ENCODE measurements at regions not wholly inside any gene's neighbourhood (a gene's known extent, or its start where the extent isn't known, plus 50 kb on each side); places are given as distances from the start of the nearest gene placed in this dataset.

DNA sequence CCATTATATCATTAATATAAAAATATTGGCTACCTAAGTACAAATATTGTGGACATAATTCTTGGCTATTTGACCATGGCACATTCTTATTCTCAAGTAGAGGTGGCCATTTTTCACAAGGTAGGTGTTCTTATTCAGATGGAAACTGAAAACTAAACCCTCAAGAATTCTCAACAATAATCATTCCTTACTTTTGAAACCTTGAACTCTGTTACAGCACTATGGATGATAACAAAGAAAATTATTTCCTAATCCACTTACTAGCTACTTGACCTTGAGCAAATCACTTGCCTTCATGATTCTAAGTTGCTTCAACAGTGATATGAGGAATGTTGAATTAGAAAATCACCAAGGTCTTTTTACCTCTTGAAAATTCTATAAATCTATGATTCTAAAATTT, 482.2 kb downstream of the PTPRC start:
- DNase-seq: no peak

GRCh38 chr1:199122085-199122484, 483.2 kb downstream of the PTPRC start:
- DNase-seq: no peak

- no peak for DNase-seq
Observed at GRCh38 chr1:199122532-199123311, 483.9 kb downstream of the PTPRC start.

DNA sequence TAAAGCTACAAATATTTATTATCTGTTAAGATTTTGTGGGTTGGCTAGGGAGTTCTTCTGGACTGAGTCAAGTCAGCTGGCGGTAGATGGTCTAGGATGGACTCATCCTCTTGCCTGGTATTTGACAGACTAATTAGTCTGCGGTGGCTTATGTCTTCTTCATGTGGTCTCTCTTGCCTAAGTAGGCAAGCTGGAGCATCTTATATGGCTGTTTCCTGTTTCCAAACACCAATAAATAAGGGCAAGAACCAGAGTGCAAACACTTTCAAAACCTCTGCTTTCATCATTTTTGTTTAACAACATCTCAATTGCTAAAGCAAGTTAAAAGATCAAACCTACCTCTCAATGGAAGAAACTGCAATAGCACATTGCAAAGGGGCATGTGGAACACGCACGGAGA, 484.8 kb downstream of the PTPRC start:
- DNase-seq: no peak

DNA sequence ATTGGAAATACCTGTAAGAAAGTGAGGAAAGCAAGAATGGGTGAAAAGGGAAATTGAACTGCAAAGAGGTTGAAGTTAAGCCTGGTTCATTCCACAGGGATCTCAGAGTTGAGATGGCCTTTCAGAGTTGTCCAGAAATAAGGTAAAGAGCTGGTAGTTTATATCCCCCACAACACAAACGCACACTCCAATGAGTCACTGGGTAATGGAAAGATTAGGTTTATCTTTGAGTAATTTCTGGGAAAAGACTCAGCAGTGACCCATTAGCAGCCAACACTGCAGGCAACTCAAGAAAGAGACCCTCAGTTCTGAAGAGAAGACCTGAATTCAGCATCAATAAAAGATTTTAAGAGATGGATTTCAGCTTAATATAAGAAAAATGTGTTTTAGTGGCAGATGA, 485.5 kb downstream of the PTPRC start:
- no peak for DNase-seq

- DNase-seq: no peak
Observed at GRCh38 chr1:199129247-199129646, 490.4 kb downstream of the PTPRC start.

DNA sequence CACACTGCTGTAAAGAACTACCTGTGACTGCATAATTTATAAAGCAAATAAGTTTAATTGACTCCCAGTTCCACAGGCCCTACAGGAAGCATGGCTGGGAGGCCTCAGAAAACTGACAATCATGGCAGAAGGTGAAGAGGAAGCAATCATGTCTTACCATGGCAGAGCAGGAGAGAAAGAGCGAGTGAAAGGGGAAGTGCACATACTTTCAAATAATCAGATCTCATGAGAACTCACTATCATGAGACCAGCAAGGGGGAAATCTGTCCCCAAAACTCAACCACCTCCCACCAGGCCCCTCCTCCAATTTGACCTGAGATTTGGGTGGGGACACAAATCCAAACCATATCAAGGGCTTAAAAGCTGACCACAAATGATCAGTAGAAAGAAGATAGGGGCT, 493.2 kb downstream of the PTPRC start:
- no peak for DNase-seq

GRCh38 chr1:199135901-199136300, 497.1 kb downstream of the PTPRC start:
- no peak for DNase-seq

DNA sequence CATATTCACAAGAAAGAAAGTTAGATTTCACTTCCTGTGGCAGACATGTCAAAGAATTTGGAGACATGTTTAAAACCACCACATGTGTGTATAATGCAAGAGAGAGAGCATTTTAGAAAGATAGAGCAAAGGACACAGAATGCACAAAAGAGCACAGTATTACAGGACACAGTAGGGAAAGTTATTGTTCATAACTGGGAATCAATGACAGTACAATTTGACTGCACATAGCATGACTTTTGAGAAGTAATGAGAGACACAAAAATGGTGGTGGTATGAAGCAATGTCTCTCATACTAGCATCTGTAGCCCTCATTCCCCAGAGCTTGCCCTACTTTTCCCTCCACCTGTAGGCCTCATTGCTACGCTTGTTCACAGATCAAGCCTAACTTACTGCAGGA, 499.2 kb downstream of the PTPRC start:
- no peak for DNase-seq

- DNase-seq: no peak
Observed at GRCh38 chr1:199149591-199149990, 510.8 kb downstream of the PTPRC start.

DNA sequence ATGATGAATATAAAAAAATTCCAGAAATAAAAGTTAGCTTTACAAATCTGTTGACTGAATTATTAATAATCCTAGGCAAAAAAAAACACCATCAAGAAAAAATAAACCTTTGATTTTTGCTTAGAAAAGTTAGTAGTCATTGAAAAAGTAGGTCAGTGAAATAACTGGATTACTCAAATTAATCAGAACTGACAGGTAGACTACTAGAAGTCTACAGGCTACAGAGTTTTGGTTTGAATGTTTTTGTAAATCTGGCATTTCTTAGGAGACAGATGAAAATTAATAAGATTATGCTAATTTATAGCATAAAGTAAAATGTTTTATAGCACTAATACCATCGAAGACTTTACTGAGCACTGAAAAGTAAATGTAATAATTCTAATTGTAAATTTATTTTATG, 511.9 kb downstream of the PTPRC start:
- no peak for DNase-seq

- no peak for DNase-seq
Observed at GRCh38 chr1:199151634-199152425, 513.0 kb downstream of the PTPRC start.

DNA sequence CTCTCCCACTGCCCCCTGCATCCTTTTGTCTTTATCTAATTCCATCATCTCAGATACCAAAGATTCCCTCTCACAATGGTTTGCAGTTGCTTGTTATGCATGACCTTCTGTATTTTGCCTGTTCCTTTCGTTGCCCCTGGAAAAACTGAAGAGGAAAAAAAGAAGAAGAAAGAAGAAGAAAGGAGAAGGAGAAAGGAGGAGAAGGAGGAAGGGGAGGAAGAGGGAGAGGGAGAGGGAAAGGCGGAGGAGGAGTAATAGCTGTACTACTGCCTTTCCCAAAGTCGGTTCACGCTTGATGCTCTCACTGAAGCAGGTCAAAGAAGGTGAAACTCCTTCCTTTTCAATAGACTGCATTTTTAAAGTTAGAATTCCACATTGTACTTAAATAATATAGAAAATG, 513.8 kb downstream of the PTPRC start:
- no peak for DNase-seq

GRCh38 chr1:199155166-199156019, 516.6 kb downstream of the PTPRC start:
- no peak for DNase-seq

- DNase-seq: no peak
Observed at GRCh38 chr1:199157494-199157893, 518.7 kb downstream of the PTPRC start.

- DNase-seq: no peak
Observed at GRCh38 chr1:199160521-199161318, 521.9 kb downstream of the PTPRC start.

GRCh38 chr1:199161319-199161680, 522.5 kb downstream of the PTPRC start:
- no peak for DNase-seq

GRCh38 chr1:199161766-199162303, 523.0 kb downstream of the PTPRC start:
- DNase-seq: no peak

- no peak for DNase-seq
Observed at GRCh38 chr1:199163267-199163666, 524.4 kb downstream of the PTPRC start.

DNA sequence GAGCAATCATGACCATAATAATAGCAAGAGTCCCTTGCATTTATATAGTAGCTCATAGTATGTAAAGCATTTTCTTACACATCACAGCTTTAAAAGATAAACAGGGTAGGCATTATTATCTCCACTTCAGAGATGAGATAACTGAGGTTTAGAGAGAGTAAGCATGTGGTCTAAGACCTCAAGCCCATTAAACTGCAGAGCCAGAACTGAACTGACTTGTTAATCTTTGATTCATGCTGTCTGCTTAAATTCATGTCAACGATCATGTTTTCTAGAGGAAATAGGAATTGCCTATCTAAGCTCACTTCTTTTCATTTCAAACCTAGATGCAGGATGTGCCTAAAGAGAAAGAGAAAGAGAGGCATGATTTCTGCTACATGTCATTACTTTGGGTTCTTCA, 524.8 kb downstream of the PTPRC start:
- no peak for DNase-seq

DNA sequence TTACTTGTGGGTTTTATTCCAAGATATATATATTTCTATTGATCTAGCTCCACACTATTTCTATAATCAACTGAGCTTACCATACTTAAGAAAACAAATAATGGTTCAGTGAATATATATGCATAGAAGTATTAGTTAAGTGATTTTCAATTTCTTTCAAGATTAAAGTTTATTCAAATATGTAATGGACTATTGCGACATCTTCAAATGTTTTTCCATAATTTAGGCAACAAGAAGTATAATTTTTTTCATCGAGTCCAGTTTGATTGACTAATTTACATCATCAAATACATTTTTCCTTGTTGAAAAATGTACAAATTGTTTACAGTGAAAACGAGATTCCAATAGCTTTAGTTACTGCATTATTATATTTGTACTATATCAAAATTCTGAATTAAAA, 528.6 kb downstream of the PTPRC start:
- DNase-seq: no peak

DNA sequence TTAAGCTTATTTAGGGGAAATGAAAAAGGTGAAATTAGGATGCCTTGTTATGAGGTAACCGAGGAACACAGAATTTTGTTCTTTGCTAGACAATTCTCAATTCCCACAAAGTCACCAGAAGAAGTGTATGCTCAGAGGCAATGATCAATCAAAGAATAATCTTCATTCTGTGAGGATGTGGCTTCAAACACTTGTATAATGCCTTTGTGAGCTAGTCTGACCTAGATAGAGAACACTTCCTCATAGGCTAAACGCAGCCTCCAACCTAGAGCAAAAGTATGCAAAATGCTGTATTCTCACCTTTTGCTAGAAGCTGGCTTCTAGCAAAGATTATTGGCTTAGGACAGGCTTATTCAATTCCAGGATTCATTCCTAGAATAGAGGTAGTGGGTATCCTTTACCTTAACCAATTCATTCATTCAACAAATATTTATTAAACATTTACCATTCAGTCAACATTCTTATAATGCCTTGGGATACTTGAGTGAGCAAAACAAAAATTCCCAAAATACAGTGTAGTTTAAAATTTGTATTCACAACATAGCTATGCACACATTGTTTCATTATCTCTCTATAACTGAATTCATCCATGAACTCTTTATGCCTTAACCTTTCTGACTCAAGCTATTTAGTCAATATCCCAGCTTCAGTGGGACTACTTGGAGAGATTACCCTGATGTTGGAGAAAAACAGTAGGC, 530.2 kb downstream of the PTPRC start:
- no peak for DNase-seq

Measured in effector CD8-positive, alpha-beta T cell (primary cell).